OCI-LY7 (cell line): ENCODE measurements at regions not wholly inside any gene's neighbourhood (a gene's known extent, or its start where the extent isn't known, plus 50 kb on each side); places are given as distances from the start of the nearest gene placed in this dataset.

ENCODE experiments used
- EZH2phosphoT487 ChIP-seq: fragments of 200-600 bp; sonication (generic); IDR thresholded peaks from 2 replicates; pipeline ENCODE4 v1.6.1; 2018; ENCODE audit warnings: low read depth, borderline replicate concordance, mild to moderate bottlenecking, mixed run types, antibody characterized with exemption, low read length, moderate library complexity, mixed read lengths
- TF ChIP-seq, protein P1 (sequence below): fragments of 200-600 bp; sonication (generic); conservative IDR thresholded peaks from 2 replicates; pipeline ENCODE4 v1.5.1; 2014; ENCODE audit warnings: mild to moderate bottlenecking, antibody characterized with exemption, low read length, moderate library complexity, mixed read lengths

DNA sequence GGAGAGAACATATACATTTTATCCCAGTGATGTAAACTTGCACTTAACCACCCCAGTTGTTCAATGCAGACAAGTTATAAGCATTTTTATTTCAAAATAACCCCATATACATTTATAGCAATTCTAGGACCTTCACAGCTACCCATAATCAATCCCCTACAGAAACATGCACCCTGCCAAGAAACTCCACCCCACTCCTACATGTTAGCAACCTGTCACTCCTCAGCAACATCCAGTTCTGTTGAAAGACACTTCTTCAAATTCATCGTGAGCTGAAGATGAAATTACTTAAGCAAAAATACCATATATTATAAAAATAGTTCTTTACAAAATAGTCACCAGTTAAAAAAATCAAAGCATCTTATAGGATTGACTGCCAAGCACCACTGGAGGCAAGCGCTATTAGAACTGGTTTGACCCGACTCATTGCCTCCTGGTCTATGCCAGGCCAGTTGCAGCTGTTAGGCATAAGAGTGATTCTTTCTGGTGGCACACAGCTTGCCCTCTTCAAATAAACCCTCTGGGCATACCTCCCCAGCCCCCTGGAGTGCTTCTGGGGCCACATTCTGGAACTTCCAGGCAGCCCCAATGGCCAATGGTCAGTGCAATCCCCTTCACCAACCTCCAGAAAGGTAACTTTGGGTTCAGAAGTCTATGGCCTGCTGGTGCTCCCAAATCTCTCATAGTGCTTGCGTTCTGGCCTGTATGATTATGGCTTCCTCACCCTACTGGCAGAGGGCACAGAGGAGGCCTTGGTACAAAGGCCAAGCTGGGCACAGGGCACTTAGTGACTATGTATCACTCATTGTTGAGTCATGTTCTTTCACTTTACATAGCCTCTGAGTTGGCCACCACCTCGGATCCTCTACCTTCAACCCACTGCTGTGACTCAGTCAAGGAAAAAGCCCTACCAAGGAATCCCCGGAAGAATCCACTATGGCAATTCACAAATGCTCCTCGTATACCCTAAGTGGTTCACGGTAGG is 72.2 kb upstream of the RALGPS2 start:
- TF ChIP-seq, protein P1, sequence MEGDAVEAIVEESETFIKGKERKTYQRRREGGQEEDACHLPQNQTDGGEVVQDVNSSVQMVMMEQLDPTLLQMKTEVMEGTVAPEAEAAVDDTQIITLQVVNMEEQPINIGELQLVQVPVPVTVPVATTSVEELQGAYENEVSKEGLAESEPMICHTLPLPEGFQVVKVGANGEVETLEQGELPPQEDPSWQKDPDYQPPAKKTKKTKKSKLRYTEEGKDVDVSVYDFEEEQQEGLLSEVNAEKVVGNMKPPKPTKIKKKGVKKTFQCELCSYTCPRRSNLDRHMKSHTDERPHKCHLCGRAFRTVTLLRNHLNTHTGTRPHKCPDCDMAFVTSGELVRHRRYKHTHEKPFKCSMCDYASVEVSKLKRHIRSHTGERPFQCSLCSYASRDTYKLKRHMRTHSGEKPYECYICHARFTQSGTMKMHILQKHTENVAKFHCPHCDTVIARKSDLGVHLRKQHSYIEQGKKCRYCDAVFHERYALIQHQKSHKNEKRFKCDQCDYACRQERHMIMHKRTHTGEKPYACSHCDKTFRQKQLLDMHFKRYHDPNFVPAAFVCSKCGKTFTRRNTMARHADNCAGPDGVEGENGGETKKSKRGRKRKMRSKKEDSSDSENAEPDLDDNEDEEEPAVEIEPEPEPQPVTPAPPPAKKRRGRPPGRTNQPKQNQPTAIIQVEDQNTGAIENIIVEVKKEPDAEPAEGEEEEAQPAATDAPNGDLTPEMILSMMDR: no peak
- no peak for TF ChIP-seq EZH2phosphoT487
